H1 (cell line): ENCODE measurements at regions not wholly inside any gene's neighbourhood (a gene's known extent, or its start where the extent isn't known, plus 50 kb on each side); places are given as distances from the start of the nearest gene placed in this dataset.

Experiments
- CTCF ChIA-PET: fragments of 300-600 bp; sonication (Branson Sonifier 250); formaldehyde crosslinking; loops from one replicate; lab custom pipeline; 2021; ENCODE audit not compliant: partially characterized antibody; lab: Charles Lee
- POLR2A ChIA-PET: fragments of 300-600 bp; sonication (Branson Sonifier 250); formaldehyde crosslinking; loops from one replicate; lab custom pipeline; 2021; ENCODE audit warnings: inconsistent platforms; ENCODE audit not compliant: partially characterized antibody; lab: Charles Lee
- DNase-seq, 2 experiments: peaks; one replicate each; pipeline versions ENCODE4 v3.0.0 to v3.0.0-alpha.2; 2010 to 2022; ENCODE audit warnings: low spot score in 2 of 2, low read depth in 1 of 2, mixed read lengths in 1 of 2
- FAIRE-seq: peaks from 2 replicates; lab custom pipeline; 2011; peaks lifted over from hg19 to GRCh38; lab: Jason Lieb, UNC
- H2AFZ ChIP-seq: 2 replicates; pipeline ENCODE4 v1.8.1; 2012; ENCODE audit warnings: low read length, inconsistent platforms
- H2AK5ac ChIP-seq: 2 replicates; pipeline ENCODE4 v1.6.1; 2013; ENCODE audit warnings: low read depth, low read length
- H2BK120ac ChIP-seq: replicated peaks from 2 replicates; pipeline ENCODE3; 2013; ENCODE audit warnings: low read depth, low read length, inconsistent platforms
- H2BK12ac ChIP-seq: 2 replicates; pipeline ENCODE4 v1.6.1; 2013; ENCODE audit warnings: low read depth, low read length
- H2BK15ac ChIP-seq: 2 replicates; pipeline ENCODE4 v1.6.1; 2013; ENCODE audit warnings: low read length
- H2BK20ac ChIP-seq: 2 replicates; pipeline ENCODE4 v1.6.1; 2013; ENCODE audit warnings: low read length
- H2BK5ac ChIP-seq: 2 replicates; pipeline ENCODE4 v1.6.1; 2013; ENCODE audit warnings: low read depth, low read length
- H3K14ac ChIP-seq: 2 replicates; pipeline ENCODE4 v1.6.1; 2013; ENCODE audit warnings: inconsistent platforms; ENCODE audit not compliant: insufficient read length
- H3K18ac ChIP-seq: 2 replicates; pipeline ENCODE4 v1.6.1; 2013; ENCODE audit warnings: low read length; ENCODE audit errors: extremely low read depth
- H3K23ac ChIP-seq: 2 replicates; pipeline ENCODE4 v1.6.1; 2013; ENCODE audit warnings: inconsistent platforms; ENCODE audit not compliant: insufficient read length
- H3K23me2 ChIP-seq: 2 replicates; pipeline ENCODE4 v1.6.1; 2013; ENCODE audit warnings: low read depth, low read length
- H3K27ac ChIP-seq: 2 replicates; pipeline ENCODE4 v1.6.1; 2011; ENCODE audit warnings: low read depth, low read length, inconsistent platforms
- H3K27me3 ChIP-seq, 4 experiments: replicated peaks in 1 of 4; 1 replicate in 1 of 4; 2 replicates in 3 of 4; pipeline versions ENCODE4 v1.6.1 to v1.8.1; 2011 to 2013; ENCODE audit warnings: low read length in 3 of 4, mild to moderate bottlenecking in 3 of 4, inconsistent platforms in 2 of 4, mixed read lengths in 2 of 4, moderate library complexity in 1 of 4; ENCODE audit not compliant: control insufficient read depth in 3 of 4, insufficient read depth in 3 of 4; ENCODE audit errors: extremely low read depth in 1 of 4
- H3K36me3 ChIP-seq, 4 experiments: 2 replicates each; pipeline versions ENCODE4 v1.6.1 to v1.8.1; 2011 to 2013; ENCODE audit warnings: mild to moderate bottlenecking in 4 of 4, low read length in 3 of 4, moderate library complexity in 2 of 4, control low read depth in 1 of 4, inconsistent platforms in 1 of 4; ENCODE audit not compliant: insufficient read depth in 4 of 4, control insufficient read depth in 2 of 4
- H3K4ac ChIP-seq: replicated peaks from 2 replicates; pipeline ENCODE3; 2013; ENCODE audit warnings: low read length, low read depth, mixed read lengths, inconsistent platforms; ENCODE audit not compliant: insufficient read length
- H3K4me1 ChIP-seq, 4 experiments: replicated peaks in 1 of 4; 1 replicate in 1 of 4; 2 replicates in 3 of 4; pipeline versions ENCODE4 v1.6.1 to v1.8.1; 2011 to 2013; ENCODE audit warnings: low read length in 3 of 4, inconsistent platforms in 2 of 4, mixed read lengths in 1 of 4; ENCODE audit not compliant: insufficient read depth in 4 of 4, control insufficient read depth in 3 of 4
- H3K4me2 ChIP-seq, 2 experiments: 2 replicates each; pipeline versions ENCODE4 v1.6.1 to v1.8.1; 2011 to 2013; ENCODE audit warnings: low read depth in 2 of 2, low read length in 2 of 2, control low read depth in 1 of 2, inconsistent platforms in 1 of 2, mild to moderate bottlenecking in 1 of 2; ENCODE audit not compliant: insufficient read depth in 1 of 2
- H3K4me3 ChIP-seq, 4 experiments: fragments of 200-600, 300-600 bp in 1 of 4; sonication (generic), shearing (Covaris generic), sonication (Bioruptor Twin) in 1 of 4; 2 replicates each; pipeline versions ENCODE4 v1.5.1 to v1.8.1; 2011 to 2016; ENCODE audit warnings: low read length in 4 of 4, low read depth in 3 of 4, control low read depth in 2 of 4, inconsistent platforms in 2 of 4, mild to moderate bottlenecking in 2 of 4, mixed read lengths in 1 of 4, moderate library complexity in 1 of 4; ENCODE audit not compliant: insufficient read depth in 2 of 4; ENCODE audit errors: extremely low read depth in 1 of 4
- H3K56ac ChIP-seq: replicated peaks from 2 replicates; pipeline ENCODE3; 2013; ENCODE audit warnings: low read depth, mild to moderate bottlenecking, mixed read lengths, low read length, inconsistent platforms; ENCODE audit not compliant: insufficient read length
- H3K79me1 ChIP-seq: 2 replicates; pipeline ENCODE4 v1.6.1; 2013; ENCODE audit warnings: low read depth, low read length, control low read depth
- H3K79me2 ChIP-seq, 2 experiments: 2 replicates each; pipeline versions ENCODE4 v1.6.1 to v1.8.1; 2012 to 2013; ENCODE audit warnings: low read length in 2 of 2, mild to moderate bottlenecking in 2 of 2, inconsistent platforms in 1 of 2; ENCODE audit not compliant: insufficient read depth in 2 of 2, control insufficient read depth in 1 of 2
- H3K9ac ChIP-seq, 4 experiments: replicated peaks in 1 of 4; 1 replicate in 1 of 4; 2 replicates in 3 of 4; pipeline versions ENCODE4 v1.6.1 to v1.8.1; 2011 to 2013; ENCODE audit warnings: low read depth in 3 of 4, low read length in 3 of 4, control low read depth in 2 of 4, mild to moderate bottlenecking in 2 of 4, moderate library complexity in 2 of 4, inconsistent platforms in 1 of 4; ENCODE audit errors: extremely low read depth in 1 of 4
- H3K9me3 ChIP-seq, 2 experiments: 2 replicates each; pipeline versions ENCODE4 v1.6.1 to v1.8.1; 2012 to 2013; ENCODE audit warnings: mild to moderate bottlenecking in 2 of 2, moderate library complexity in 2 of 2, control low read depth in 1 of 2, inconsistent platforms in 1 of 2, low read depth in 1 of 2, low read length in 1 of 2, mixed read lengths in 1 of 2; ENCODE audit not compliant: insufficient read depth in 2 of 2
- H4K20me1 ChIP-seq, 2 experiments: replicated peaks in 1 of 2; 2 replicates each; pipeline versions ENCODE3 to v1.8.1; 2011 to 2013; ENCODE audit warnings: inconsistent platforms in 2 of 2, low read length in 2 of 2, mild to moderate bottlenecking in 1 of 2; ENCODE audit not compliant: insufficient read depth in 2 of 2, control insufficient read depth in 1 of 2
- H4K5ac ChIP-seq: 2 replicates; pipeline ENCODE4 v1.6.1; 2013; ENCODE audit warnings: low read length, low read depth, mixed read lengths, inconsistent platforms; ENCODE audit not compliant: insufficient read length
- H4K8ac ChIP-seq: 2 replicates; pipeline ENCODE4 v1.8.0; 2013; ENCODE audit warnings: mild to moderate bottlenecking, moderate library complexity, low read length, inconsistent platforms; ENCODE audit not compliant: insufficient read depth; ENCODE audit errors: extremely low read depth
- H4K91ac ChIP-seq: replicated peaks from 2 replicates; pipeline ENCODE3; 2013; ENCODE audit warnings: low read length, mixed read lengths, inconsistent platforms; ENCODE audit not compliant: insufficient read length
- CBX5 ChIP-seq: fragments of 300-800, 300-1000 bp; sonication (generic); IDR thresholded peaks from 2 replicates; pipeline ENCODE4 v1.7.1; 2016; ENCODE audit warnings: antibody characterized with exemption, low read length, low read depth
- E2F6 ChIP-seq: IDR thresholded peaks from 2 replicates; pipeline ENCODE4 v1.6.1; 2012; ENCODE audit warnings: inconsistent platforms
- HDAC6 ChIP-seq: IDR thresholded peaks from one replicate; pipeline ENCODE4 v1.7.1; 2012; ENCODE audit warnings: low read depth, mild to moderate bottlenecking, inconsistent platforms, low read length, moderate library complexity
- NRF1 ChIP-seq: IDR thresholded peaks from 2 replicates; pipeline ENCODE4 v1.6.1; 2011; ENCODE audit warnings: mild to moderate bottlenecking, low read depth, low read length, improper control_type of control experiment
- POLR2AphosphoS5 ChIP-seq: IDR thresholded peaks from 2 replicates; pipeline ENCODE4 v1.6.1; 2011; ENCODE audit warnings: low read depth, low read length
- SIN3A ChIP-seq, 2 experiments: IDR thresholded peaks in 1 of 2; conservative IDR thresholded peaks in 1 of 2; 2 replicates each; pipeline ENCODE4 v1.6.1; 2011 to 2012; ENCODE audit warnings: low read length in 2 of 2, improper control_type of control experiment in 1 of 2, low read depth in 1 of 2, mild to moderate bottlenecking in 1 of 2
- SP1 ChIP-seq: IDR thresholded peaks from 2 replicates; pipeline ENCODE4 v1.6.1; 2011; ENCODE audit warnings: low read depth, low read length
- TAF1 ChIP-seq: IDR thresholded peaks from 2 replicates; pipeline ENCODE4 v1.6.1; 2011; ENCODE audit warnings: mild to moderate bottlenecking, low read depth, low read length
- WGBS, 2 experiments: shearing (Covaris generic) in 1 of 2; methylation state at CpG; one replicate each; pipeline versions ENCODE4 v1.1.6 to v1.1.7; 2013 to 2015; ENCODE audit warnings: low lambda C conversion rate in 2 of 2, mixed read lengths in 2 of 2, inconsistent platforms in 1 of 2, low coverage in 1 of 2, missing lambda C conversion rate in 1 of 2; ENCODE audit not compliant: insufficient replicate concordance in 2 of 2, insufficient coverage in 1 of 2, insufficient read length in 1 of 2; ENCODE audit errors: extremely low coverage in 1 of 2, missing lambda C conversion rate in 1 of 2; 5-methylcytosine and 5-hydroxymethylcytosine counted together

GRCh38 chr13:80931118-80931517 lies 590.2 kb upstream of the SPRY2 start:
- no peak overlapping the region for H4K5ac ChIP-seq
- H2AFZ ChIP-seq: no peak overlapping the region
- H3K4me1 ChIP-seq: no peaks in the 10 kb centered on the region
- no peaks in the 10 kb centered on the region for H3K79me2 ChIP-seq
- H2AK5ac ChIP-seq: no peak overlapping the region
- no peak overlapping the region for H3K56ac ChIP-seq
- no peak overlapping the region for H2BK15ac ChIP-seq
- no peak overlapping the region for H2BK5ac ChIP-seq
- no peaks in the 10 kb centered on the region for H3K9me3 ChIP-seq
- H4K20me1 ChIP-seq: no peaks in the 10 kb centered on the region
- H3K4ac ChIP-seq: no peak overlapping the region
- TF ChIP-seq HDAC6: no peak
- TF ChIP-seq POLR2AphosphoS5: no peak
- no peak for TF ChIP-seq TAF1
- TF ChIP-seq SP1: no peak
- TF ChIP-seq E2F6: no peak
- TF ChIP-seq NRF1: no peak
- no peak for TF ChIP-seq CBX5
- no peak for TF ChIP-seq SIN3A (conservative IDR thresholded peaks at IDR 0.05 in 1 of 2, IDR thresholded peaks at IDR 0.05 in 1 of 2; ENCODE audit: low read depth in 1 of 2, low read length in 2 of 2)
- DNase-seq (no peak), FAIRE-seq (no peak)
- POLR2A ChIA-PET: no interaction called here
- no peaks in the 10 kb centered on the region; the same call in 1 of the 2 replicates for H3K23me2 ChIP-seq
- no peak overlapping the region for H3K23ac ChIP-seq
- no peak overlapping the region for H2BK12ac ChIP-seq
- H3K36me3 ChIP-seq: no peaks in the 10 kb centered on the region
- no peak overlapping the region for H3K4me2 ChIP-seq
- no peak overlapping the region for H4K8ac ChIP-seq
- WGBS, 2 experiments: 90% methylated on average over 1 of the region's 1 CpG; no CpG with 5 or more reads in 1 of the 2 experiments
- CTCF ChIA-PET: no interaction called here
- no peak overlapping the region for H4K91ac ChIP-seq
- no peaks in the 10 kb centered on the region for H3K79me1 ChIP-seq
- no peak overlapping the region for H3K18ac ChIP-seq
- no peak overlapping the region for H2BK120ac ChIP-seq
- H3K9ac ChIP-seq: no peak overlapping the region
- H3K27ac ChIP-seq: no peak overlapping the region
- no peak overlapping the region for H3K14ac ChIP-seq
- H2BK20ac ChIP-seq: no peak overlapping the region
- no peak overlapping the region for H3K4me3 ChIP-seq
- no peaks in the 10 kb centered on the region for H3K27me3 ChIP-seq
